ENCODE measurements at regions not wholly inside any gene's neighbourhood (a gene's known extent, or its start where the extent isn't known, plus 50 kb on each side); places are given as distances from the start of the nearest gene placed in this dataset.

DNA sequence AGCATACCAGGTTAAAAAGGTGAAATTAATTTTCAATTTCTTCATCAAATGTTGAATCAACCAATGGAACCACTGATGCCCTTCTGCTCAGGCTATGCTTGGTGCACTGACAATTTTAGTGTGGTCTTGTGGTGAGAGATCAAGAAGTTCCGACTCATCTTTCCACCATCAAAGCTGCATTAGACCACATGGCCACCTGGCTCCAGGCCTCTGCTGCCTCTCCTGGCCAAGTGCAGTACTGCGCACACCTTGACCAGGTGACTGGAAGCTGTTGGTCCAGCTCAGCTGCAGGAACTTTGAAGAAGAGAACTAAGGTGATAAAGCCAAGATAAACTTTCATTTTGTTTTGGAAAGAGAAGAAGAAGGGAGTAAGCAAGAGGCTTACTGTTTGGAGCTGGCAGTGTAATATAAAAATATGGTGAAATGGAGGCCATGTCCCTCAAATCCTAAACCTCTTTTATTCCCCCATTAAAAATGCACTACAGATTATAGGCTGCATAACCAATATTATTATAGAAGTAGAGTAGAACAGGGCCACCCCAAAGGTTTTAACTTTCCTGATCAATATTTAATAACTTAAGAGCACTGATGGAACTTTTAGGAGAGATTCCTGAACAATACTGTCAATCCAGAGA is 315.5 kb upstream of the C9orf72 start (continued):
- TF ChIP-seq, protein P1, sequence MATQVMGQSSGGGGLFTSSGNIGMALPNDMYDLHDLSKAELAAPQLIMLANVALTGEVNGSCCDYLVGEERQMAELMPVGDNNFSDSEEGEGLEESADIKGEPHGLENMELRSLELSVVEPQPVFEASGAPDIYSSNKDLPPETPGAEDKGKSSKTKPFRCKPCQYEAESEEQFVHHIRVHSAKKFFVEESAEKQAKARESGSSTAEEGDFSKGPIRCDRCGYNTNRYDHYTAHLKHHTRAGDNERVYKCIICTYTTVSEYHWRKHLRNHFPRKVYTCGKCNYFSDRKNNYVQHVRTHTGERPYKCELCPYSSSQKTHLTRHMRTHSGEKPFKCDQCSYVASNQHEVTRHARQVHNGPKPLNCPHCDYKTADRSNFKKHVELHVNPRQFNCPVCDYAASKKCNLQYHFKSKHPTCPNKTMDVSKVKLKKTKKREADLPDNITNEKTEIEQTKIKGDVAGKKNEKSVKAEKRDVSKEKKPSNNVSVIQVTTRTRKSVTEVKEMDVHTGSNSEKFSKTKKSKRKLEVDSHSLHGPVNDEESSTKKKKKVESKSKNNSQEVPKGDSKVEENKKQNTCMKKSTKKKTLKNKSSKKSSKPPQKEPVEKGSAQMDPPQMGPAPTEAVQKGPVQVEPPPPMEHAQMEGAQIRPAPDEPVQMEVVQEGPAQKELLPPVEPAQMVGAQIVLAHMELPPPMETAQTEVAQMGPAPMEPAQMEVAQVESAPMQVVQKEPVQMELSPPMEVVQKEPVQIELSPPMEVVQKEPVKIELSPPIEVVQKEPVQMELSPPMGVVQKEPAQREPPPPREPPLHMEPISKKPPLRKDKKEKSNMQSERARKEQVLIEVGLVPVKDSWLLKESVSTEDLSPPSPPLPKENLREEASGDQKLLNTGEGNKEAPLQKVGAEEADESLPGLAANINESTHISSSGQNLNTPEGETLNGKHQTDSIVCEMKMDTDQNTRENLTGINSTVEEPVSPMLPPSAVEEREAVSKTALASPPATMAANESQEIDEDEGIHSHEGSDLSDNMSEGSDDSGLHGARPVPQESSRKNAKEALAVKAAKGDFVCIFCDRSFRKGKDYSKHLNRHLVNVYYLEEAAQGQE (IDR thresholded peaks at IDR 0.05; ENCODE audit: low read depth, low read length) = no peak
- TF ChIP-seq RAD51 (IDR thresholded peaks at IDR 0.05) (peak; percentile 24; the same call in 1 of the 2 replicates), KAT2A (conservative IDR thresholded peaks at IDR 0.05; ENCODE audit: control insufficient read depth, low read depth, low read length) (no peak), HDAC2 (IDR thresholded peaks at IDR 0.05) (no peak), POLR2AphosphoS2 (IDR thresholded peaks at IDR 0.05; ENCODE audit: low read depth, low read length) (no peak), MEF2B (IDR thresholded peaks at IDR 0.05; ENCODE audit: partially characterized antibody, poor library complexity, severe bottlenecking) (no peak), CHD1 (IDR thresholded peaks at IDR 0.05; ENCODE audit: low read depth, low read length) (no peak), RELA (IDR thresholded peaks at IDR 0.05; ENCODE audit: borderline replicate concordance, partially characterized antibody) (no peak), SREBF1 (IDR thresholded peaks at IDR 0.05; ENCODE audit: low read length) (no peak), CREB1 (IDR thresholded peaks at IDR 0.05; ENCODE audit: low read depth) (no peak), CBX5 (IDR thresholded peaks at IDR 0.05; ENCODE audit: low read depth) (no peak), SMC3 (IDR thresholded peaks at IDR 0.05; ENCODE audit: borderline replicate concordance, low read length) (peak; percentile 33; the same call in 1 of the 2 replicates), YY1 (IDR thresholded peaks at IDR 0.05; ENCODE audit: low read depth, low read length) (0 out of 2 replicates have a peak, but pooled peaks have one; percentile 25), ZNF274 (IDR thresholded peaks at IDR 0.05; ENCODE audit: insufficient read depth, insufficient read length) (no peak), RAD21 (IDR thresholded peaks at IDR 0.05; ENCODE audit: insufficient read depth, low read depth, low read length) (peak; percentile 56)
- TF ChIP-seq, protein P2, sequence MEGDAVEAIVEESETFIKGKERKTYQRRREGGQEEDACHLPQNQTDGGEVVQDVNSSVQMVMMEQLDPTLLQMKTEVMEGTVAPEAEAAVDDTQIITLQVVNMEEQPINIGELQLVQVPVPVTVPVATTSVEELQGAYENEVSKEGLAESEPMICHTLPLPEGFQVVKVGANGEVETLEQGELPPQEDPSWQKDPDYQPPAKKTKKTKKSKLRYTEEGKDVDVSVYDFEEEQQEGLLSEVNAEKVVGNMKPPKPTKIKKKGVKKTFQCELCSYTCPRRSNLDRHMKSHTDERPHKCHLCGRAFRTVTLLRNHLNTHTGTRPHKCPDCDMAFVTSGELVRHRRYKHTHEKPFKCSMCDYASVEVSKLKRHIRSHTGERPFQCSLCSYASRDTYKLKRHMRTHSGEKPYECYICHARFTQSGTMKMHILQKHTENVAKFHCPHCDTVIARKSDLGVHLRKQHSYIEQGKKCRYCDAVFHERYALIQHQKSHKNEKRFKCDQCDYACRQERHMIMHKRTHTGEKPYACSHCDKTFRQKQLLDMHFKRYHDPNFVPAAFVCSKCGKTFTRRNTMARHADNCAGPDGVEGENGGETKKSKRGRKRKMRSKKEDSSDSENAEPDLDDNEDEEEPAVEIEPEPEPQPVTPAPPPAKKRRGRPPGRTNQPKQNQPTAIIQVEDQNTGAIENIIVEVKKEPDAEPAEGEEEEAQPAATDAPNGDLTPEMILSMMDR (IDR thresholded peaks at IDR 0.05 in 2 of 3, conservative IDR thresholded peaks at IDR 0.05 in 1 of 3; ENCODE audit: control insufficient read depth in 2 of 3, extremely low read depth in 1 of 3, insufficient read depth in 1 of 3, low read depth in 3 of 3, low read length in 3 of 3) = peak; percentile 66 to 93 (median 90)
- TF ChIP-seq, protein P3, sequence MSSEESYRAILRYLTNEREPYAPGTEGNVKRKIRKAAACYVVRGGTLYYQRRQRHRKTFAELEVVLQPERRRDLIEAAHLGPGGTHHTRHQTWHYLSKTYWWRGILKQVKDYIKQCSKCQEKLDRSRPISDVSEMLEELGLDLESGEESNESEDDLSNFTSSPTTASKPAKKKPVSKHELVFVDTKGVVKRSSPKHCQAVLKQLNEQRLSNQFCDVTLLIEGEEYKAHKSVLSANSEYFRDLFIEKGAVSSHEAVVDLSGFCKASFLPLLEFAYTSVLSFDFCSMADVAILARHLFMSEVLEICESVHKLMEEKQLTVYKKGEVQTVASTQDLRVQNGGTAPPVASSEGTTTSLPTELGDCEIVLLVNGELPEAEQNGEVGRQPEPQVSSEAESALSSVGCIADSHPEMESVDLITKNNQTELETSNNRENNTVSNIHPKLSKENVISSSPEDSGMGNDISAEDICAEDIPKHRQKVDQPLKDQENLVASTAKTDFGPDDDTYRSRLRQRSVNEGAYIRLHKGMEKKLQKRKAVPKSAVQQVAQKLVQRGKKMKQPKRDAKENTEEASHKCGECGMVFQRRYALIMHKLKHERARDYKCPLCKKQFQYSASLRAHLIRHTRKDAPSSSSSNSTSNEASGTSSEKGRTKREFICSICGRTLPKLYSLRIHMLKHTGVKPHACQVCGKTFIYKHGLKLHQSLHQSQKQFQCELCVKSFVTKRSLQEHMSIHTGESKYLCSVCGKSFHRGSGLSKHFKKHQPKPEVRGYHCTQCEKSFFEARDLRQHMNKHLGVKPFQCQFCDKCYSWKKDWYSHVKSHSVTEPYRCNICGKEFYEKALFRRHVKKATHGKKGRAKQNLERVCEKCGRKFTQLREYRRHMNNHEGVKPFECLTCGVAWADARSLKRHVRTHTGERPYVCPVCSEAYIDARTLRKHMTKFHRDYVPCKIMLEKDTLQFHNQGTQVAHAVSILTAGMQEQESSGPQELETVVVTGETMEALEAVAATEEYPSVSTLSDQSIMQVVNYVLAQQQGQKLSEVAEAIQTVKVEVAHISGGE (CRISPR knock-in tag; IDR thresholded peaks at IDR 0.05) = no peak
- TF ChIP-seq, protein P4, sequence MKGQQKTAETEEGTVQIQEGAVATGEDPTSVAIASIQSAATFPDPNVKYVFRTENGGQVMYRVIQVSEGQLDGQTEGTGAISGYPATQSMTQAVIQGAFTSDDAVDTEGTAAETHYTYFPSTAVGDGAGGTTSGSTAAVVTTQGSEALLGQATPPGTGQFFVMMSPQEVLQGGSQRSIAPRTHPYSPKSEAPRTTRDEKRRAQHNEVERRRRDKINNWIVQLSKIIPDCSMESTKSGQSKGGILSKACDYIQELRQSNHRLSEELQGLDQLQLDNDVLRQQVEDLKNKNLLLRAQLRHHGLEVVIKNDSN (IDR thresholded peaks at IDR 0.05; ENCODE audit: borderline replicate concordance, extremely low read length, insufficient read depth, low read depth, low read length) = peak; percentile 45
